IMR-90 (cell line): ENCODE measurements at regions not wholly inside any gene's neighbourhood (a gene's known extent, or its start where the extent isn't known, plus 50 kb on each side); places are given as distances from the start of the nearest gene placed in this dataset.

Experiments used
- ATAC-seq: fragments of 200-7000 bp; cut with Tn5 transposase; 2 replicates; pipeline ENCODE4 v1.9.1; 2020; ENCODE audit warnings: low read depth, mild to moderate bottlenecking, moderate library complexity
- BruUV-seq: library from RNA; stranded (reverse); fragments of 400-500 nt; replicated peaks from 2 replicates; lab custom pipeline; 2021; lab: Mats Ljungman, UMichigan
- CTCF ChIA-PET: fragments of 300-600 bp; formaldehyde crosslinking; extraction: SDS; loops from one replicate; lab custom pipeline; 2021; ENCODE audit warnings: antibody characterized with exemption; lab: Yijun Ruan, JAX
- POLR2A ChIA-PET: fragments of 300-600 bp; sonication (Branson Sonifier 250); formaldehyde crosslinking; loops from one replicate; lab custom pipeline; 2022; ENCODE audit warnings: antibody characterized with exemption; ENCODE audit not compliant: unreplicated experiment; lab: Charles Lee
- DNase-seq: peaks from one replicate; pipeline ENCODE4 v3.0.0; 2013
- H2AFZ ChIP-seq: replicated peaks from 2 replicates; pipeline ENCODE3; 2013; ENCODE audit warnings: low read length, mild to moderate bottlenecking; ENCODE audit not compliant: poor library complexity
- H2AK5ac ChIP-seq: 2 replicates; pipeline ENCODE4 v1.6.1; 2013; ENCODE audit warnings: low read depth, low read length, inconsistent platforms
- H2AK9ac ChIP-seq: replicated peaks from 2 replicates; pipeline ENCODE3; 2013; ENCODE audit warnings: mild to moderate bottlenecking, low read depth, low read length, moderate library complexity; ENCODE audit not compliant: poor library complexity
- H2BK120ac ChIP-seq: 2 replicates; pipeline ENCODE4 v1.6.1; 2013; ENCODE audit warnings: low read depth, low read length, inconsistent platforms
- H2BK15ac ChIP-seq: 3 replicates; pipeline ENCODE4 v1.6.1; 2013; ENCODE audit warnings: low read depth, low read length, inconsistent platforms
- H2BK20ac ChIP-seq: 2 replicates; pipeline ENCODE4 v1.6.1; 2013; ENCODE audit warnings: low read depth, mild to moderate bottlenecking, inconsistent platforms, low read length, moderate library complexity
- H2BK5ac ChIP-seq: 2 replicates; pipeline ENCODE4 v1.6.1; 2013; ENCODE audit warnings: mild to moderate bottlenecking, low read depth, low read length, inconsistent platforms; ENCODE audit not compliant: poor library complexity, severe bottlenecking
- H3K14ac ChIP-seq: replicated peaks from 2 replicates; pipeline ENCODE4 v1.6.1; 2013; ENCODE audit warnings: low read depth, low read length, inconsistent platforms
- H3K18ac ChIP-seq: 2 replicates; pipeline ENCODE4 v1.6.1; 2013; ENCODE audit warnings: low read depth, low read length, control low read depth
- H3K23ac ChIP-seq: 2 replicates; pipeline ENCODE4 v1.6.1; 2013; ENCODE audit warnings: low read depth, low read length, inconsistent platforms
- H3K27ac ChIP-seq: 2 replicates; pipeline ENCODE4 v1.5.1; 2013; ENCODE audit warnings: mild to moderate bottlenecking, control low read depth, low read length; ENCODE audit not compliant: insufficient read depth
- H3K27me3 ChIP-seq: 2 replicates; pipeline ENCODE4 v1.6.1; 2013; ENCODE audit warnings: low read length; ENCODE audit not compliant: control insufficient read depth, insufficient read depth
- H3K36me3 ChIP-seq: 2 replicates; pipeline ENCODE4 v1.6.1; 2013; ENCODE audit warnings: low read length, mixed read lengths; ENCODE audit not compliant: control insufficient read depth, insufficient read depth
- H3K4ac ChIP-seq: 2 replicates; pipeline ENCODE4 v1.6.1; 2013; ENCODE audit warnings: low read depth, low read length, inconsistent platforms
- H3K4me1 ChIP-seq: 2 replicates; pipeline ENCODE4 v1.6.1; 2013; ENCODE audit warnings: low read length, mixed read lengths; ENCODE audit not compliant: control insufficient read depth, insufficient read depth
- H3K4me2 ChIP-seq: 2 replicates; pipeline ENCODE4 v1.6.1; 2013; ENCODE audit warnings: low read depth, mild to moderate bottlenecking, control low read depth, low read length, moderate library complexity
- H3K4me3 ChIP-seq: 2 replicates; pipeline ENCODE4 v1.5.1; 2013; ENCODE audit warnings: low read depth, mild to moderate bottlenecking, control low read depth, low read length, moderate library complexity; ENCODE audit not compliant: insufficient read depth
- H3K56ac ChIP-seq: 2 replicates; pipeline ENCODE4 v1.6.1; 2013; ENCODE audit warnings: low read length, inconsistent platforms; ENCODE audit not compliant: insufficient read depth; ENCODE audit errors: extremely low read depth
- H3K79me1 ChIP-seq, 2 experiments: 2 replicates each; pipeline ENCODE4 v1.6.1; 2013; ENCODE audit warnings: low read length in 2 of 2, inconsistent platforms in 1 of 2, low read depth in 1 of 2
- H3K9ac ChIP-seq: 2 replicates; pipeline ENCODE4 v1.6.1; 2013; ENCODE audit warnings: low read depth, low read length, control low read depth
- H3K9me1 ChIP-seq: 2 replicates; pipeline ENCODE4 v1.6.1; 2013; ENCODE audit warnings: low read length, inconsistent platforms; ENCODE audit not compliant: insufficient read depth
- H3K9me3 ChIP-seq: 2 replicates; pipeline ENCODE4 v1.6.1; 2013; ENCODE audit warnings: low read length; ENCODE audit not compliant: control insufficient read depth, insufficient read depth
- H4K20me1 ChIP-seq: 2 replicates; pipeline ENCODE4 v1.6.1; 2013; ENCODE audit warnings: low read length, inconsistent platforms; ENCODE audit not compliant: insufficient read depth
- H4K5ac ChIP-seq: 2 replicates; pipeline ENCODE4 v1.6.1; 2013; ENCODE audit warnings: mild to moderate bottlenecking, low read depth, low read length, control low read depth
- H4K8ac ChIP-seq, 2 experiments: 2 replicates each; pipeline ENCODE4 v1.6.1; 2013; ENCODE audit warnings: low read depth in 2 of 2, low read length in 2 of 2, control low read depth in 1 of 2, inconsistent platforms in 1 of 2
- H4K91ac ChIP-seq: 2 replicates; pipeline ENCODE4 v1.6.1; 2013; ENCODE audit warnings: low read depth, low read length, inconsistent platforms; ENCODE audit not compliant: insufficient read depth
- CEBPB ChIP-seq: IDR thresholded peaks from 2 replicates; pipeline ENCODE4 v1.6.1; 2012; ENCODE audit warnings: low read depth, low read length, improper control_type of control experiment
- CHD1 ChIP-seq: IDR thresholded peaks from 2 replicates; pipeline ENCODE4 v1.6.1; 2012; ENCODE audit warnings: low read depth, low read length, improper control_type of control experiment
- FOS ChIP-seq: fragments of 150-350 bp; IDR thresholded peaks from 2 replicates; pipeline ENCODE4 v1.6.1; 2016; ENCODE audit warnings: low read depth, low read length
- MAFK ChIP-seq: IDR thresholded peaks from 2 replicates; pipeline ENCODE4 v1.6.1; 2012; ENCODE audit warnings: low read depth, low read length, improper control_type of control experiment
- NFE2L2 ChIP-seq: fragments of 150-350 bp; IDR thresholded peaks from 2 replicates; pipeline ENCODE4 v1.6.1; 2016; ENCODE audit warnings: low read depth, mild to moderate bottlenecking, low read length
- POLR2A ChIP-seq: IDR thresholded peaks from 2 replicates; pipeline ENCODE4 v1.6.1; 2012; ENCODE audit warnings: mild to moderate bottlenecking, low read depth, low read length
- RAD21 ChIP-seq: IDR thresholded peaks from 2 replicates; pipeline ENCODE4 v1.6.1; 2012; ENCODE audit warnings: low read length, improper control_type of control experiment
- RCOR1 ChIP-seq: IDR thresholded peaks from 2 replicates; pipeline ENCODE4 v1.6.1; 2012; ENCODE audit warnings: mild to moderate bottlenecking, low read length, improper control_type of control experiment; ENCODE audit not compliant: insufficient replicate concordance
- SMC3 ChIP-seq: fragments of 150-350 bp; IDR thresholded peaks from 2 replicates; pipeline ENCODE4 v1.6.1; 2016; ENCODE audit warnings: low read depth, mild to moderate bottlenecking, antibody characterized with exemption, low read length, moderate library complexity
- WGBS, 2 experiments: methylation state at CpG; one replicate each; pipeline versions ENCODE4 v1.1.5 to v1.1.7; 2013; ENCODE audit warnings: missing lambda C conversion rate in 2 of 2; ENCODE audit not compliant: insufficient read length in 1 of 2; ENCODE audit errors: extremely low coverage in 2 of 2; 5-methylcytosine and 5-hydroxymethylcytosine counted together
- dilution Hi-C: fragments of 300-500 bp; cut with HindIII; formaldehyde crosslinking; loops from one replicate; pipeline ENCODE4 v1.14.3; 2018; ENCODE audit warnings: low sequenced_read_pairs; ENCODE audit not compliant: unreplicated experiment
- in situ Hi-C: fragments of 300-500 bp; cut with MboI; formaldehyde crosslinking; loops from 3 replicates; pipeline ENCODE4 v1.14.3; 2019; ENCODE audit warnings: low sequenced_read_pairs, inconsistent platforms, mixed read lengths
- intact Hi-C: fragments of 100-400 bp; cut with micrococcal nuclease; formaldehyde crosslinking; loops from 2 replicates; pipeline ENCODE4 v1.10.0; 2022

- Histone ChIP-seq H3K4me3 (no peak overlapping the region), H3K4me2 (no peak overlapping the region)
These were observed 68.8 kb downstream of the TTLL2 start for GRCh38 chr6:167393731-167394130.

More at GRCh38 chr6:167393731-167394130, 68.8 kb downstream of the TTLL2 start:
- no peak overlapping the region for H3K23ac ChIP-seq
- H2BK5ac ChIP-seq, result no peak overlapping the region
- no TSS peak for BruUV-seq
- ATAC-seq (no peak), DNase-seq (no peak)
- CTCF ChIA-PET, result no interaction called here
- no peak overlapping the region for H3K27ac ChIP-seq
- no peak overlapping the region for H2BK120ac ChIP-seq
- H3K27me3 ChIP-seq, result no peaks in the 10 kb centered on the region
- no peaks in the 10 kb centered on the region for H3K79me1 ChIP-seq
- H4K8ac ChIP-seq, result no peak overlapping the region
- no peak overlapping the region for H2BK15ac ChIP-seq
- dilution Hi-C loops, result no loop called here
- H3K9me3 ChIP-seq, result peaks cover 38% of the 10 kb centered on the region
- no peak overlapping the region for H3K9ac ChIP-seq
- H2AK5ac ChIP-seq, result no peak overlapping the region
- H4K5ac ChIP-seq, result no peak overlapping the region
- no peak overlapping the region for H3K4ac ChIP-seq
- 86% methylated on average over 4 of the region's 7 CpGs; no CpG with 5 or more reads in 1 of the 2 experiments for WGBS, 2 experiments
- H3K18ac ChIP-seq, result no peak overlapping the region
- TF ChIP-seq MAFK (no peak), POLR2A (no peak), SMC3 (no peak), RAD21 (no peak), CHD1 (no peak), NFE2L2 (no peak), CEBPB (no peak), FOS (no peak), RCOR1 (no peak)
- no peaks in the 10 kb centered on the region for H4K20me1 ChIP-seq
- H3K4me1 ChIP-seq, result no peaks in the 10 kb centered on the region
- POLR2A ChIA-PET, result no interaction called here
- no peak overlapping the region for H2AK9ac ChIP-seq
- no peaks in the 10 kb centered on the region for H3K36me3 ChIP-seq
- H2AFZ ChIP-seq, result no peak overlapping the region
- no peaks in the 10 kb centered on the region for H3K9me1 ChIP-seq
- intact Hi-C loops, result no loop called here
- no peak overlapping the region for H3K14ac ChIP-seq
- no peak overlapping the region for H3K56ac ChIP-seq
- H4K91ac ChIP-seq, result no peak overlapping the region
- in situ Hi-C loops, result no loop called here
- no peak overlapping the region for H2BK20ac ChIP-seq
